NCI-H748 (cell line): ENCODE measurements at regions not wholly inside any gene's neighbourhood (a gene's known extent, or its start where the extent isn't known, plus 50 kb on each side); places are given as distances from the start of the nearest gene placed in this dataset.
"Not testable (repeated sequence)": the region's sequence is repeated elsewhere in the genome, so short reads cannot be mapped to it uniquely, and the experiment has no call there.

Experiments used
- DNase-seq: peaks from one replicate; lab custom pipeline; 2025; ENCODE audit not compliant: unreplicated experiment; lab: John Stamatoyannopoulos, UW

- not testable (repeated sequence) for DNase-seq
Observed at GRCh38 chr2:16065272-16066069, 125.1 kb downstream of the MYCN start.

- DNase-seq: no peak
Observed at GRCh38 chr2:16064745-16065144, 124.4 kb downstream of the MYCN start.

GRCh38 chr2:16063955-16064633, 123.7 kb downstream of the MYCN start:
- no peak for DNase-seq

GRCh38 chr2:16063251-16063850, 123.0 kb downstream of the MYCN start:
- no peak for DNase-seq

- no peak for DNase-seq
Observed at GRCh38 chr2:16062471-16063250, 122.3 kb downstream of the MYCN start.

- no peak for DNase-seq
Observed at GRCh38 chr2:16061441-16062217, 121.3 kb downstream of the MYCN start.

GRCh38 chr2:16060936-16061338, 120.6 kb downstream of the MYCN start:
- DNase-seq: no peak

- DNase-seq: no peak
Observed at GRCh38 chr2:16060125-16060935, 120.0 kb downstream of the MYCN start.

GRCh38 chr2:16059393-16060016, 119.2 kb downstream of the MYCN start:
- DNase-seq: no peak

GRCh38 chr2:16058747-16059358, 118.5 kb downstream of the MYCN start:
- no peak for DNase-seq

GRCh38 chr2:16058256-16058655, 117.9 kb downstream of the MYCN start:
- peak; percentile 72 for DNase-seq

GRCh38 chr2:16057661-16058060, 117.3 kb downstream of the MYCN start:
- DNase-seq: no peak

GRCh38 chr2:16055848-16056580, 115.7 kb downstream of the MYCN start:
- DNase-seq: no peak

GRCh38 chr2:16053437-16054257, 113.3 kb downstream of the MYCN start:
- DNase-seq: no peak

- not testable (repeated sequence) for DNase-seq
Observed at GRCh38 chr2:16052571-16053052, 112.3 kb downstream of the MYCN start.

- no peak for DNase-seq
Observed at GRCh38 chr2:16051841-16052564, 111.7 kb downstream of the MYCN start.
